ENCODE measurements at regions not wholly inside any gene's neighbourhood (a gene's known extent, or its start where the extent isn't known, plus 50 kb on each side); places are given as distances from the start of the nearest gene placed in this dataset.
"Not testable (repeated sequence)": the region's sequence is repeated elsewhere in the genome, so short reads cannot be mapped to it uniquely, and the experiment has no call there.

- DNase-seq (ENCODE audit: low read depth in 4 of 4, low spot score in 2 of 4), result no peak
Observed at GRCh38 chr2:198652461-198652860, 805.3 kb downstream of the SATB2 start.

GRCh38 chr2:198645816-198646215 is 811.9 kb downstream of the SATB2 start:
- no peak for DNase-seq (ENCODE audit: low read depth in 4 of 4, low spot score in 2 of 4)

GRCh38 chr2:198641161-198641560 is 816.6 kb downstream of the SATB2 start:
- DNase-seq (ENCODE audit: low read depth in 4 of 4, low spot score in 2 of 4), result no peak

DNA sequence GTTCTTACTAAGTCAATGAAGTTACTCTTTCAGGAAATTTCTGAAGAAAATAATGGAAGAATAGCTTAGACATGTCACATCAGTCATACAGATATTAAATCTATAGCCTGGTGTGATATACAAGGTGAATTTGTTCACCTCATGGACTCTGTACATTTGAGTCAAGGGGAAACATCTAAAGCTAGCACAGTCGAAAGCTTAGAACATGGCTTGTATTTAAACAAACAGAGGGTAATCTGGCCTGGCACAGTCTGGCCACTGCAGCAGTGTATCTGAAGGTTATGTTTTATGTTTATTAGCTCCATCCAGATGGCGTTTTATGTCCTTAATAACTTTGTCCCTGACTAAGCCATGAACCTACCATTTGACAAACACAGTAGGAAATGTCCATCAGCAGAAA is 817.3 kb downstream of the SATB2 start:
- DNase-seq (ENCODE audit: low read depth in 4 of 4, low spot score in 2 of 4), result no peak

DNA sequence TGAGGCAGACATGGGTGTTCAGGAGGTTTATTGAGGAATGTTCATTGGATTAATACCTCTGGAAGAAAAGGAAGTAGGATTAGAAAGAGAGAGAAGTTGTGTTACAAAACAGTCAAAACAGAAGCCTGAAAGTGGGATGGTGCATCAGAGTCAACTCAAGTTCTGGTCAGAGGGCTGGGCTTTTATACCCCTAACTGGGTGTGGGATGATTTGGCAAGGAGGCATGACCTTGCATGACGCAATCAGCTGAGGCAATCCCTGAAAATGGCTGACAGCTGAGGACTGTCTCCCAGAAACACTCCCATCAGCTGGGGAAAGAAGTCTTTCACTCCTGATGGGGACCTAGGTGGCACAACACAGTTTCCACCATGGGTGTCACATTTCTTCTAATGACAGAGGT is 818.2 kb downstream of the SATB2 start:
- DNase-seq (ENCODE audit: low read depth in 4 of 4, low spot score in 2 of 4), result no peak

DNA sequence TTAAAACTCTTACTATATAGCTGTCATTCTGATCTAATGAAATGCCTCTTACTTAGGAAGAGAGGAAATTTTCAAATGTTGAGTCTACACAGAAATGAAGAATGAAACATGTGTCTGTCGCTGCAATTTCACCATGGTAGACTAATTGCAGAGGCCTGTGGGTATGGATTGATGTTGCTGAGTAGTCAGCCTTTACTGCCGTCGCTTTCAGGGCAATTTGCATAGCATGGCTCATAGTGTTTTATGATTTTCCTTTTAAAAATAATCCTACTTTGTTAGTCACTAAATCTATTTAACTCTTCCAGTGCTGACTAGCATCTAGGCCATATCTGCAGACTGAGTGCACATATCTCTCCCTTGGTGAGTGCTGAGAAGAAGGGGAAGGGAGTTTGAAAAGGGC is 819.2 kb downstream of the SATB2 start:
- DNase-seq (ENCODE audit: low read depth in 4 of 4, low spot score in 2 of 4), result no peak

- no peak for DNase-seq (ENCODE audit: low read depth in 4 of 4, low spot score in 2 of 4)
Observed at GRCh38 chr2:198630384-198630783, 826.0 kb downstream of the PLCL1 start.

- DNase-seq (ENCODE audit: low read depth in 4 of 4, low spot score in 2 of 4), result no peak
Observed at GRCh38 chr2:198628596-198628995, 824.2 kb downstream of the PLCL1 start.

DNA sequence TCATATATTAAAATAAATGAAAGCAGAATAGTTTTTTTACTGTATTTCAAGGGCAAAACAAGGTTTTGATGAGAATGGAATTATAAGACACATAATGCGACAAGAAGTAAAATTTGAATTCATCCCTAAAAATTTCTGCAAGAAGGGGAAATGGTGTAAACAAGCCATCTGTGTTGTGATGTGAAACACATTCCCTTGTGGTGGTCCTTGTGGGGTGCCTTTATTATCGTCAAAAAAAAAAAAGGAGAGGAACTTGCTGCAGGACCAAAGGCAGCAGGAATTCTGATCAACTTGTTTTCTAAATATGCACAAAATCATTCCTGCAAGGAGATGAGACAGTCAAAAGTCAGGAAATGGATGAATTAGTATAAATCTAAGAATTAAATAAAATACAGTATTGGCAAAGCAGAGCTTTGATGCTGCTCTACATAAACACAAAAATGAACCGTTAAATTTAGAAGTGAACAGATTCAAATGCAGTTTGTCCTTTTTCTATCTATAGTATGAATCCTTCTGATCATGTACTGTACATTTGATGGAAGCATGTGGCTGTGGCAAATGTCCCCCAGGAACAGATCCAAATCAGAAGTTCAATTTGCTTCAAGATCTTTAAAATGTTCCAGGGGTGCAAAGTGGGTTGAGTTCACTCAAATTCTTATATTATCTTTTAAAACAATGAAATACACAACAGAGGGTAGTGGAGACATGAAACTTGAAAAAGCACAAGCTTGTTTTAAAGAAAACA is 818.8 kb downstream of the PLCL1 start:
- no peak for DNase-seq (ENCODE audit: low read depth in 4 of 4, low spot score in 2 of 4)

DNA sequence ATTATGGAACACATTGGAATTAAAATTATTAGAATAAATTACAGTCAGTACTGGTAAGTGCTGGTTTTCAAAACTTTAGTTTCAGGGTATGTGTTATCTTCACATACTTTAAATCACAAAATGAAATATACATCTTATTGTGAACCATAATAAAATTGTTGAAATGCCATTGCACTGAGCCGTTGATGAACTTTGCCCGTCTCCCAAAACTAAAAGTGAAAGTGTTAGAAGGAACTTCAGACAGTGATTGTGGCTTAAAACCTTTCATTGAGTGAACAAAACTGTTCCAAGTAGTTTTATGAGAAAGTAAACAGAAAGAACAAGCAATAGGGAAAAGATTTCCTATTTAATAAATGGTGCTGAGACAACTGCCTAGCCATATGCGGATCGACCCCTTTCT is 811.6 kb downstream of the PLCL1 start:
- no peak for DNase-seq (ENCODE audit: low read depth in 4 of 4, low spot score in 2 of 4)

- no peak for DNase-seq (ENCODE audit: low read depth in 4 of 4, low spot score in 2 of 4)
Observed at GRCh38 chr2:198611201-198611600, 806.8 kb downstream of the PLCL1 start.

- DNase-seq (ENCODE audit: low read depth in 4 of 4, low spot score in 2 of 4), result no peak
Observed at GRCh38 chr2:198604599-198604998, 800.2 kb downstream of the PLCL1 start.

DNA sequence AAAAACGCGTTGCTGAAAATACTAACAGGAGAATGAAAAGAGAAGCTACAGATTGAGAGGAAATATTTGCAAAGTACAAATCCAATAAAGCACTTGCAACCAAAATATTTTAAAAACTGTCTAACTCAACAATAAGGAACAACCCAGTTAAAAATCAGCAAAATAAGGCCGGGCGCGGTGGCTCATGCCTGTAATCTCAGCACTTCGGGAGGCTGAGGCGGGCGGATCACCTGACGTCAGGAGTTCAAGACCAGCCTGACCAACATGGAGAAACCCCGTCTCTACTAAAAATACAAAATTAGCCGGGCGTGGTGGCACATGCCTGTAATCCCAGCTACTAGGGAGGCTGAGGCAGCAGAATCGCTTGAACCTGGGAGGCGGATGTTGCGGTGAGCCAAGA is 798.6 kb downstream of the PLCL1 start:
- DNase-seq (ENCODE audit: low read depth in 4 of 4, low spot score in 2 of 4), result not testable (repeated sequence)

DNA sequence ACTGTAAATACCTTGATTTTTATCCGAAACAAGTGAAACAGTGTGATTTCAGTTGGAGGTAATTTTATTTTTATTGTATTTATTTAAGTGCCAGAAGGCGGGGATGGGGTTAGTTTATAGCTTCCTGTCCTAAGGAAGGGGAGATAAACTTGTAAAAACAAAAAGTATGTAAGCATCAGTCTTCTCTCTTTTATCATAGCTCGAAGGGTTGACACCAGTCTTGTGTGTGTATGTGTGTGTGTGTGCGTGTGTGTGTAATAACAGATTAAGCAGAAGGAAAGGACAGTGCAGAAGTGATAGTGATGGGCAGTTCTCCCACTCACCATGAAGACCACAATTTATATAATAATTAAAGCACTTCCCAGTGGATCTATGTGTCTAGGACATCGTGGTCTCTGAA is 793.3 kb downstream of the PLCL1 start:
- no peak for DNase-seq (ENCODE audit: low read depth in 4 of 4, low spot score in 2 of 4)

DNA sequence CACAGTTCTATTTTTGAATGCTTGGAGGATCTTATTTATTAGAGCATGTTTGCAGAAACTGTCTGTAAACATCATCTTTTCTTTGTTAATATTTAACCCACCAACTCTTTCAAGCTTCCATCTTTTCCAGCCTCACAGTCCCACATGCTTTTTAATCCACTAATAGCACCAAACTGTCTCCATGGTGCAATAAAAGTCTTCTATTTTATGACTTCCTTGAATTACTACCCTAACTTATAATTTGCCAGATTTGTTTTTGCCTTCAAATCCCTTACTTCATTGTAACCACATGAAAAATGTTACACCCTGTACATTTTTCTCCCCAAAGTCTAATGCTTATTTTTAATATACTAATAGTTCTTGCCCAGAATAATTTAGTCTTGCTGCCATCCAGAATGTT is 792.6 kb downstream of the PLCL1 start:
- DNase-seq (ENCODE audit: low read depth in 4 of 4, low spot score in 2 of 4), result no peak

DNA sequence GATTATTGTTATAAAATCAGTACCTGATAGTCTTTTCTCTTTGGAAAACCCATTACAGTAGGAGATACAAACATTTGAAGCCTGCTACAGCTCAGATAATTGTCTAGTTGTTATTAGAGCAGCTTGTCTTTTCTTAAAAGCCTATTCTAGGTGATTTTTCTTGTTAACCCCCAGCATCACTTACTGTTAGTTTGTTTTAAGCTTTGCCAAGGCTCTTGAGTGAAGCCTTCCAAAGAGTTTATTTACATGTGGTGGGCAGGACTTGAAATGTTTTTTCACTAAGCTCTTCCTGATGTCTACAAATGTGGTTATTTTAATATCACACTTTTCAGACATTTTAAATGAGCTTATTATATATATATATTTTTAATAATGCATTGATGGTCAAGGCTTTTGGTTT is 791.3 kb downstream of the PLCL1 start:
- DNase-seq (ENCODE audit: low read depth in 4 of 4, low spot score in 2 of 4), result no peak

DNA sequence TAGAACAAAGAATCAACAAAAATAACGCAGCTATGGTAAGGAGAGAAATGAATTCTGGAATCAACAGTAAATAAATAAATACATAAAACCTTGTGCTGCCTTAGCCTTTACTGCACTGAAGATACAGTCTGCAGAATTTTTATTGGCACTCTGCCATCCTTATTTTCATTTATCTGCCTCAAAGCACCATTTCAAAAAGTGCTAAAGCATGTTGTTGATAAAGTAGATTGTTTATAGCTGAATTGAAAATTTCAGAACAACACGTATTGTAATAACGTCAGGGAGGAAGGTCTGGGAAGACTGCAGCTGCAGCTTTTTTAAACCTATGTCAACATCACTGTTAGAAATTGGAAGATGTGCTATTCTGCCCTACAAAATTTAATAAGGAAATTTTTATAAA is 787.2 kb downstream of the PLCL1 start:
- DNase-seq (ENCODE audit: low read depth in 4 of 4, low spot score in 2 of 4), result no peak

DNA sequence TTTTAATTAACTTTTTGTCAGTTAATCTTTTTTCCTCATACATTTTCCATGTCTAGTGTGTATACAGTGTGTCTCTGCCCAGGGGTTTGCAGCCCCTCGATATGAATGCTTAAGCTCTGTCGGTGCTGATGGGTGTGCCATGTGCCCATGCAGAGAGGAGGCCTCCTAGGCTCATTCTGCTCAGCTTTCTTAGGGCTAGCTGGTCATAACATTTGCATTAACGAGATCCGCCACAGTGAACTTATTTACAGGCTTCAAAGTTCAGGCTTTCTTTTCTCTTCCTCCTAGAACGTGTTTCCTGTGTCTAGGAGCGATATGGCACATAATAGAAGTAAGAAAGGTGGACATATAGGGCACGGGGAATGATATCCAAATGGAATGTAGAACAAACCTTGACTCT is 783.3 kb downstream of the PLCL1 start:
- no peak for DNase-seq (ENCODE audit: low read depth in 4 of 4, low spot score in 2 of 4)

DNA sequence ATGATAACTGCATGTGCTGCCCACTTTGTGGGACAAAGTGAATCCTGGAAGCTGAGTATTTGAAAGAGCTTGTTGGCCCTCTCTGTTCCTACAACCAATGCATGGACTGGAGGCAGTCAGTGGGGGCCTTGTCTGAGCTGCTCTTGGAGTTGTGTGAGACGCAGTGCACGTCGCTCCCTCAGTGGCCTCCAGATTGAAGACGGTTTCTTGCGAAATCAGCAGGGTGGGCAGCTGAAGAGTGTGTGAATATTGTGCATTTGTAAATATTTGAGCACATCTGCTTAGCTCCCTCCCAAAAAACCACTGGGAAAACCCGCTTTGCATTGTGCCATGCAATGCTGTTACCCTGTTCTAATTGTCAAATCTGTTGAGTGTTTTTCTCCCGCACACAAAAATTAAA is 782.8 kb downstream of the PLCL1 start:
- DNase-seq (ENCODE audit: low read depth in 4 of 4, low spot score in 2 of 4), result no peak

GRCh38 chr2:198571393-198571792 is 767.0 kb downstream of the PLCL1 start:
- peak in 2 of 4 donors; percentile 2 to 9 for DNase-seq (ENCODE audit: low read depth in 4 of 4, low spot score in 2 of 4)

DNA sequence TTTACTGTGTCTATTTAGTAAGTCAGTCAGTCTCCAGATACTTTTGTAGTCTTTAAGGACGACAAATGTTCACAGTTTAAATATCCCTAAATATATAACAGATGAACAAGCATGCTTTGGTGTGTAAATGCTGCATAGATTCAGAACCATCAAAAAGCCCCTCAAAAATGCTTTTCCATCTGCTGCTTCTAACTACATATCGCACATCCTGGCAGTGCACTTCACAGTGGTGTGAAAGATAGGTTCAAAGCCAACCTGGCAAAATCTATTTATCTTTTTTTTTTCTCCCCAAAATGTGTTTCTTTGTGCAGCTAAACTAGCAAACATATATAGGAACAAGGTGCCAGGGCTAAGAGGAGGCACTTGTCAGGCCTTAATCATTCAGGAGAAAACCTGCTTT is 753.8 kb downstream of the PLCL1 start:
- no peak for DNase-seq (ENCODE audit: low read depth in 4 of 4, low spot score in 2 of 4)

GRCh38 chr2:198546122-198546521 is 741.7 kb downstream of the PLCL1 start:
- peak in 1 of 4 donors; percentile 3 for DNase-seq (ENCODE audit: low read depth in 4 of 4, low spot score in 2 of 4)

- DNase-seq (ENCODE audit: low read depth in 4 of 4, low spot score in 2 of 4), result peak in 1 of 4 donors; percentile 2
Observed at GRCh38 chr2:198545411-198545810, 741.0 kb downstream of the PLCL1 start.
